ENCODE measurements at regions not wholly inside any gene's neighbourhood (a gene's known extent, or its start where the extent isn't known, plus 50 kb on each side); places are given as distances from the start of the nearest gene placed in this dataset.
"Not testable (repeated sequence)": the region's sequence is repeated elsewhere in the genome, so short reads cannot be mapped to it uniquely, and the experiment has no call there.

DNA sequence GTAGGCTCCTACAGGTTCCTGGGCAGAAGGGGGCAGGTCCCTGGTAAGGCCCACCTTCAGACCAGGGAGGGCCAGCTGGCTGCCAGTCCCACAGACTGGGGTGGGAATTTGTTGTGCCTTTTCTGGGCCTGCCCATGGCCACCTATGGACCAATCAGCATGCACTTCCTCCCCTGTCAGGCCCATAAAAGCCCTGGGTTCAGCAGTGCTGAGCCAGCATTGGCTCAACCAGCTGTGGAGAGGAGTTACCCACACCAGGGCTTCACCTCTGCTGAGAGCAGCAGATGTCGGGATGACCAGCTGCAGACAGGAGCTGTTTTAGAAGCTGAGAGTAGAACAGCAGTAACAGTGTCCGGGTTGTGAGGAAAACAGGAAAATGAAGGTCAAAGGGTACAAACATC is 373.4 kb upstream of the ACO1 start:
- DNase-seq = no peak

DNA sequence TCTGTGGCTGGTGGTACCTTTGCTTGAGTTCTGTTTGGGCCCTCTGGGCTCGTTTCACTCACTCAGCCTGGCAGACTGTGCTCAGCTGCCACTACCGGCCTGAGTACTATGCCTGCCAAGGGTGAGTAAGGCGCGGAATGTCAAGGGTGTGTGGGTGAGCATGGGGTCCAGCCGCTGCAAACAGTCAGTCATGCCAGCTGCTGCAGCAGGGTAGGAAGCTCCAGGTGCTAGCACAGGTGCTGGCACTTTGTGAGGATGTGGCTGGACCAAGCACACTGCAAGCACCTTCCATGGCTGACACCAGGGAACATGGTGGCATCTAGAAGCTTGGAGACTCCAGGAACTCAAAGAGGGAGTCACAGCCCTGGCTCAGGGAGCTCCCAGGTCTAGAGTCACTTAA is 368.6 kb upstream of the ACO1 start:
- DNase-seq = no peak

DNA sequence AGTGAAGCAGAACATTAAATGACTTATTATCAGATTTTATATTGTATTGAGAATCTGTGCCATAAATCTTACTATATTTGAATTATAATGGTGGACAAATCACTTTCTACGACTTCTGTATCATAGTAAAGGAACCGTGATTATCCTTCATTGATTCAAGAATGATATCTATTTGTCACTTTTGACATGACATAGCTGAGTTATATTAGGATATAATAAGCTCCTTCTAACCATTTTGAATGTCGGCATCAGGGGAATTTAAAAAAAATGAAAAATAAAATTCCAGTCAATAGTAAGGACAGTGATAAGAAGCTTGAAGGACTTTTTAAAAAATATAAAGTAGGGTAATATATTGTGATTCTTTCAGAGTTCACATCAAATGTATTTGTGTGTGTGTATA is 338.9 kb upstream of the ACO1 start:
- no peak for DNase-seq

DNA sequence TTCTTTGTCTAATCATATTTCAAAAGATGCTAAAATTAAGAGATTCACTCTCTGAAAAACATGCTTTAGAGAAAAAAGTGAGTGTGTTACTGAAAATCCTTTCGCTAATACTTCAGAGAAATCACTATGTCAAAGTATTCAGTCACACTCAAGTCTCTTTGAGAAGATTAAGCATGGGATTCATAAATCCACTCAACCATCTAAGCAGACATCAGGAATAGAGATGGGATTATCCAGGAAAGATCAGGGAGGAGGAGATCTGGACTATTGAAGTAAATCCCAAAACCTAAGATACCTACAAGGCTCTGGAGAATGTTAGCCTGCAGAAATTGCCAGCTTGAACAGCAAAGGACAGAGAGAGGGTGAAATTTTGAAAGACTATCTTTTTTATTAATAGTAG is 317.2 kb upstream of the ACO1 start:
- DNase-seq = no peak

DNA sequence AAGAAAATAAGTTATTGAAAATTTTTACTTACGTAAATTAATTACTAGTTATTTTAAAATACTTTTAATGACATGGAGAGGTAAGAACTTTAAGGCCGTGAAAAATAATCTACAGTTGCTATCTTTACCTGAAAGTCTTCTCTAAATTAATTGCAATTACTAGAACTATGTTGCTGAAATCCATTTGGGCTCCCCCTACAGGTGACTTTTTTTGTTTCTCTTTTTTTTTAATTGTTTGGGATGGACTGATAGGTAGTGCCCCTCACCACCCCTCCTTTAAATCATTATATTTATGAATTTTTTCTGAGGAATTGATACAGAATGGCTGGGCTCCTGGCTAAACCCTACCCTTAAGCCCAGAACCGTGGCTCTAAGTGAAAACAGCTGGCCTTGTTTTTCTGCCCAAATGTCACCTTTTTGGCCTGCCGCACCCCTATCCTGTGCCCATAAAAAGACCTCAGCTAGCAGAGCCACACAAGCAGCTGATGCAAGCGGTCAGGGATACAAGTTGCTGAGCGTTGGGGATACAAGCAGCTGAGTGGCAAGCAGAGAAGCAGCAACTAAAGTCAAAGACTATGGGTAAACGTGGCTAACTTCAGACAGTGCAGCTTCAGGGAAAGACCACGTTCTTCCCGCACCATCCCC is 315.2 kb upstream of the ACO1 start:
- peak; percentile 27 for DNase-seq

DNA sequence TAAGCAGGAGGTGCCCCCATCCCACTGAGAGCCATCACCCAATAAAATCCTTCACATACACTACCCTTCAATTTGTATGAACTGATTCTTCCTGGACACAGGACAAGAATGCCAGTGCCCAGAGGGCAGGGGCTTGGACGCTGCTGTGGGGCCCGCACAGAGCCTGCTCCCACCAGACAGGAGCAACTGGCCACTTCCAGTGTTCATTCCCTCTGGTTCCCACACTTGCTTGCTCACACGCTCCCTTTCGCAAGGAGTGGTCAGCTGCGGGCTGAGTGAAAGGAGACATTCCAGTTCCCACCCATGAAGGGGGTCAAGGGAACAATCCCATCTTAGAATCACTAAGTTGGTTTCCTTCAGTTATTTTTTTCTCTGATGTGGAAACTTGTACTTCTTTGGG is 314.5 kb upstream of the ACO1 start:
- no peak for DNase-seq

DNA sequence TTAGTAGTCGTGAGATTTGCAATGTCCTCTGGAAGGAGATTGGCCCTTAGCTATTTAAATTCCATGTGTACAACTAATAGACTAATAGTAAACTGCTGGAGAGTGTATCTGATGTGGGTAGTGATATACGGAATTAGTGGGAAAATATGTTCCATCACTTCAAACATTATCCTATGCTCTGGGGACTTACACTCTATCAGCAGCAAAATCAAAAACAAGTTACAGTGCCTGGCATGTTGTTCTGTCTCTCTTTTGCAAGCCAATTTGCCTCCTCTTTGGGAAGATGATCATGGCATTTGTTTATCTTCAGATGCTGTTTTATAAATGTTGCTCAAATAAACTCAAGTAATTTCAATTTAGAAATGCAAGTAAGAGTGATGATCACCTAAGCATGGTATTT is 311.9 kb upstream of the ACO1 start:
- no peak for DNase-seq

DNA sequence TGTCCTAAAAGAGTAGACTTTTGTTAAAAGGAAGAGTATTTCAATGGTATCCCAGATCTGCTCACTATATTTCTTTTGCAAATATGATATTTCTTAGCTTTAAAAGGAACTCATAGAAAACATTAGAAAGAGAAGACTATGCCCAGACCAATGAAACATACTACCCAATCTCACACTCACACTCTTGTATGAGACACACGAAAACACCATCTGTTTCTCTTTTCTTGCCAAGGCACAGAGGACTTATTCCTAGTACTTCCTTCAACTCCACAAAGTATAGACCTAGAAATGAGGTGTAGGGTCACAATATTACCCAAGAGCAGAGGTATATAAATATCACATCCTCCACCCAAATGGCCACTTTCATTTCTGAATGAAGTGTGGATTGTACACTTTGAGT is 292.4 kb upstream of the ACO1 start:
- no peak for DNase-seq

DNA sequence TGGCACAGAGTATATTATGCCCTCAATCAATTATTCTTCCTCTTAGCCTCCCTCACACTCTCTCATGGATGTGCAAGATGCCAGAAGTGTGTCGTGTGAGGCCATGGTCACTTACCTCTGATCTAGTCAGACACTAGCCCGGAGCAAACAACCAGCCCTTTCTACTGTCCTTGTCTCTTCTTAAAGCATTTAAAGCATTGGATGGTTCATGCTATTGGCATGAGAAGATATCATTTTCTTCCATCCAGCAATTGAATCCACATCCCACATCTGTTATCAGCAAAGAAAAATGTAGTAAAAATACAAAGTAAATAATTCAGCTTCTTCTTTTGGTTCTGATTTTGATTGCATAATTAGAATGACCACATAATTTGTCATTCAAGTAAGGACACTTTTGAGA is 267.2 kb upstream of the ACO1 start:
- no peak for DNase-seq

DNA sequence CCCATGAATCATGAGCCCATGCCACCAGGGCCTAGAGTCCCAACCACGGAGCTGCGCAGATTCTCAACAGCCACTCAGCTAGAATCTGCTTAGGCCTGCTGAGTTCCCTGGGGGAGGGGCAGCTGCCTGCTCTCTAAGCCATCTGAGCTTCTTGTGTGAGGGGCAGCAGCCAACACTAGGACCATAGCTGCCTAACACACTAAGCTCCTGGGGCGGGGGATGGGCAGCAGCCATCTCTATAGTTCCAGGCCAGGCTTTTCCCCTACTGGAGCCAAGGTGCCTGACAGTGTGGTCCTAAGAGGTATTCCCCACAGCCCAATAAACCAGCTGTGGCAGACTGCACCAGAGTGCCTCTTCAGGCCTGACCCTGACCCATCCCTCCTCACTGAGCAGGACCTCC is 255.9 kb upstream of the ACO1 start:
- no peak for DNase-seq

DNA sequence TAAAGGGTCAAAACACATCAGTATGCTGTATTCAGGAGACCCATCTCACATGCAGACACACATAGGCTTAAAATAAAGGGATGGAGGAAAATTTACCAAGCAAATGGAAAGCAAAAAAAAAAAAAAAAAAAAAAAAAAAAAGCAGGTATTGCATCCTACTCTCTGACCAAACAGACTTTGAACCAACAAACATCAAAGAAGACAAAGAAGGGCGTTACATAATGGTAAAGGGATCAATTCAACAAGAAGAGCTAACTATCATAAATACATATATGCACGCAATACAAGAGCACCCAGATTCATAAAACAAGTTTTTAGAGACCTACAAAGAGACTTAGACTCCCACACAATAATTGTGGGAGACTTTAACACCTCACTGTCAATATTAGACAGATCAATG is 253.7 kb upstream of the ACO1 start:
- not testable (repeated sequence) for DNase-seq

DNA sequence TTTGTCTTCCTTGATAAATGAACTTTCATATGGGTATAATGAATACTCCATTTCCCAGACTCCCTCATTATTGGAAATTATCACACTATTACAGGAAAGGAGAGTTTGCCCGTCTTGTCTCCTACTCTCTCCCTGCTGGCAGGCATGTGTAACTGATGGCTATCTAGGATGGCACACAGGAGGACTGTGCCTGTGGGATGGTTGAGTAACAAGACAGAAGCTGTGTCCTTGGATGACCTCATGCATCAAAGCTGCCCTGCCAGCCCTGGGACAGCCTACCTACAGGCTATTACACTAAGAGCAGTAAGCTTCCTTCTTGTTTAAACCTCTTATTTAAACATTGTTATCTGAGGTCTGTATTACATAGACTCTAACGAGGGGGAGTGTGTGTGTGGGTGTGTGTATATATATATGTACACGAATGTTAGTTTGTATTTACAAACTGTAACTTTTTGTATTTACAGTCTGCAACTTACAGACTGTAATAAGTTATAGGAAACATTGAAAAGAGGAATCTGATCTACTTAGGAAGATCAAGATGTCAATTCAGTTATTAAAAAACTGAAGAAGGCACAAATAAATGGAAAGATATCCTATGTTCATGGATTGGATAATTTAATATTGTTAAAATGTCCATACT is 247.6 kb upstream of the ACO1 start:
- peak; percentile 2 for DNase-seq

DNA sequence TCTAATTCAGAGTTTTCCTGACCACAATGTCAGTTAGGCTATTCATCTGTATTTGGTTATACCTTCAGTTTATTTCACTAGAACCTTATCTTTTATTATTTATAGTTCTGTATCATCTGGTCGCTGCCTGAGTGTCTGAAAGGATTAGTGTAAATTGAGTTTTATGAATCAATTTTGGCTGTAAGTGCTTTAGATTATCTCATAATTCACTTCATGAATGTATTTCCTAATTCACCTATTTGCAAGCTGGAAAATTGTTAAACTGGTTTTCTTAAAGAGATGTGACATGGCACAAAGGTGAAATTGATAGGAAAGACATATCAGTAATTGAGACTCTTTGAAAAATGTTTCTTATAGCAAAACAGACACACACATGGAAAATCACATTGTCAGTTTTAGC is 242.4 kb upstream of the ACO1 start:
- DNase-seq = no peak

DNA sequence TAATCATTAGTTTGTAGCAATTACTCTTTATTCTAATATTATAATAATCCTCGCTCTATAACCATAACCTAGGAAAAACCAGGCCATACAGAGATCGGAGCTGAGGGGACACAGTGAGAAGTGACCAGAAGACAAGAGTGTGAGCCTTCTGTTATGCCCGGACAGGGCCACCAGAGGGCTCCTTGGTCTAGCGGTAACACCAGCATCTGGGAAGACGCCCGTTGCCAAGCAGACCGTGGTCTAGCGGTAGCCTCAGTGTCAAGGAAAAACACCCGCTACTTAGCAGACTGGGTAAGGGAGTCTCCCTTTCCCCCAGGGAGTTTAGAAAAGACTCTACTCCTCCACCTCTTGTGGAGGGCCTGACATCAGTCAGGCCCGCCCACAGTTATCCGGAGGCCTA is 235.9 kb upstream of the ACO1 start:
- DNase-seq = not testable (repeated sequence)

DNA sequence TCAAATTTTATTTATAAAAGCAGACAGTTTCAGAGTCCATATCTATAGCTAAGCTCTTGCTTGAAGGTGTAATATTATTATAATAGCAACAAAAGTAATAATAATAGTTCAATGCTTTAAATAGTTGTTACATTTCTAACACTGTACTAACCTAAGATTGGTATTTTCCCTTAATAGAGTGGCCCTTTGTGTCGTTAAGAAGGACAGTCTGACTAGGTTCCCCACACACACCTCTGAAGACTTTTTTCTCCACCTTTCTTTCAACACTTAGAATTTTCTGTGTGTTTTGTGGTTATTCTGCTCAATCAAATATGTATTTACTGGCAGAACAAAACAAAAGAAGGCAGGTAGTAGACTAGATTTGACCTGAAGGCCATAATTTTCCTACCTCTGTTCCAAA is 223.2 kb upstream of the ACO1 start:
- DNase-seq = no peak

DNA sequence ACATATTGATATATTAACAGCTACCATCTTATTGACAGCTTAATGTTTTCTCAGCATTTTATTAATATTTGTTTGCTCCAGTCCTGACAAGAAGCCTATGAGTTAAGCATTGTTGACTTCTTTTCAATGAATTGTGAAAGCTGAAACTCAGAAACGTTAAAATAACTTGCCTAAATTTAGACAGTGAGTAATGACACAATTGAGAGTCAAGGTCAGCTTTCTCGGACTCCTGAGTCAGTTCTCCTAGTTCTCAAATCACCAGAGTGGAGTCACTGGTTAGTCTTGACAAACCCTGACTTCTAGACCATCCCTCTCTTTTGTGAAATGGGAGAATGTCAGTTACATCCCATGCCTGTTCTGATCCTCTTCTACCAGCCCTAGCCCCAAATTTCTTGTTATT is 222.7 kb upstream of the ACO1 start:
- no peak for DNase-seq

DNA sequence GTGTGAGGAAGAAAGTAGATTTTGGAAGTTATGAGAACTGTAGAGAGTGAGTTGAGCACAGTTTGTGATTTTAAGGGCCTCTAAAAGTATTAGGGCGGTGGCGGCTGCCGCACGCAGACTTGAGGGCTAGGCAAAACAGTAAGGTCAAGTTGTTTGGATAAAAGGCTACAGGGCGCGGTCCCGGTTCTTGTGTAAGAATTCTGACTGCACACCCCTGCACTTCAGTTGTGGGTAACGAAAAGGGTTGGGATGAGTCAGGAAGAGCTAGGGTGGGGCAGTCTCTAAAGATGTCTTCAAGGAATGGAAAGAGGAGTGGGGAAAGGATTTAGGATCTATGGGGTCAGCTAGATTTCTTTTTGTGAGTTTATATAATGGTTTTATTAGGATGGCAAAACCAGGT is 218.1 kb upstream of the ACO1 start:
- not testable (repeated sequence) for DNase-seq

DNA sequence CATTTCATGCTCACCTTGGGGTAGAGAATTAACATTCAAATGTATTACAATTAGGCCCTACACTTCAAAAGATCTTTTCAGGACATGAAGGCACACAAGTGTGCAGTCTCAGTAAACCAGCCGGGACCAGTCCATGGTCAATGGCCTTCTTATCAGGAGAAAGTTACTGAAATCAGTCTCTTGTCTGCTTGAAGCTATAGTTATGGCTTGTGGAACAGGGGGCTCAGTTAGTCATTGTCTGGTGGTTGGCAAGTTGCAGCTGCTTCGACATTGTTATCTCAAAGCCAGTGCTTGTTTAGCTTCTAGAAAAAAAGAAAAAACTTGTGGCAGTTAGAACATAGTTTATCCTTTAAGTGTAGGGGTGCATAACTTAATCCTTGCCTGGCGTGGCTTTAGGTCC is 213.1 kb upstream of the ACO1 start:
- DNase-seq = peak; percentile 14

DNA sequence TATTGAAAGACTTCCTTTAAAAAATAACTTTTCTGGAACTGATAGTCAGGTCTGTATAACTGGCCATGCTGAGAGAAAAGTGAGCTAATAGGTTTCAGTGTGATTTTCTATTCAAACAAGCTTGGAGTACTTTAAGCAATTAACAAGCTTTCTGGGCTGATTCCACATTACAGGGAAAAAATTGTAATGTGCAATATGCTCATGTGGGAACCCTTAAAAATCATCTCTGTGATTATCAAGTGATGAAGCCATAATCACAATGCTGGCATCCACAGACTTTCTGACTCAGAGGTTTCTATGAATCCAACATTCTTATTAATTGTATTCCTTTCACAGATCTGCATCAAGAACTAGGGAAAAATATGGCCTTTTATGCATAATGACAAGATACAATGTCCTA is 212.2 kb upstream of the ACO1 start:
- no peak for DNase-seq

DNA sequence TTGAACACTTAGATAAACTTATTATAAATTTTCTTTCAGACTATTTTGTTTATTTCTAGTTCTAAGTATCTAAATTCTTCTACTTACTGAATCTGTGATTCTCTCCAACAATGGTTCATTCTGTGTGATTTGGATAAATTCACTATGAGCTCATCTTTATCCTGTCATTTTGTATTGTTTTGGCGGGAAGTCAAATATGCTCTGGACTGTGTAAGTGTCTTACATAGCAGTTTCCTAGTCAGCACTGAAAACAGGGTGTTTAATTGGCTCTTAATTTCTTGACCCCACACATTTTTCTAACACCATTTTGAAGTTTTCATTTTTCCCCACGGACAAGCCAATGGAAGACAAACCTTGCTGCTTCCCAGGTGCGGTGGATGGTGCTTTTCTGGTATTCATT is 207.0 kb upstream of the ACO1 start:
- DNase-seq = no peak

DNA sequence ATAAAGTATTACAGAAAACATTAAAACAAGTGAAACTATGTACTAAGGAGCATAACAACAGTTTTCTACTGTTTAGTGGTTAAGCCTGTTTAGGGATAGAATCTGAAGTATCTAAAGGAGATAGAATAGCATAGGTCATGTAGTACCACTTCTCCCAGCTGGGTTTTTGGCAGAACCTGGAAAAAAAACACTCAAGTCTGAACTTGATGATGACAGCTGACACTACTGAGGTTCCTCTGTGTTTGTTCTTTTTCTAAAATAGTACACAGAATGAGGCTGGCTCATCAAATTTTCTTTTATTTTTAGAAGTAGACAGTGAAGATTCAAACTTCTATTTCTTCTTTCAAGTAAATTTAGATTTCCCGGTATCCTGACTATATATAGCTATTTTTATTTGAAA is 203.8 kb upstream of the ACO1 start:
- no peak for DNase-seq

DNA sequence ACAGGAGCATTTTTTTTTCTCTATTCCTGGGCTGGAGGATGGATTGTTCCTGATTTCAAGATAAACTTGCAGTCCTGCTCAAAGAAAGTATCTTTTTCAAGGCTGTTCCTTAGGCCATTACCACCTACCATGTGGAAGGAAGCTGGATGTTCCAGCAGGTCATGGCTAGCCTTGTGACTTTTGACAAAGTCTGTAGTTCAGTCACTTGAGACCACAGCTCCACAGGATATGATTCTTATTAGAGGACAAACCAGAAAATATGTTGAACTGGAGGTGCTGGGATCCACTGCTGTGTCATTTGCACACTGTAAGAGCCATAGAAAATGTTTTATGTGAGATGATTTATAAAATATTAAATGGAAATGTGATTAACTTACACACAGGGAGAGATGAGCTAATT is 184.2 kb upstream of the ACO1 start:
- peak; percentile 7 for DNase-seq

DNA sequence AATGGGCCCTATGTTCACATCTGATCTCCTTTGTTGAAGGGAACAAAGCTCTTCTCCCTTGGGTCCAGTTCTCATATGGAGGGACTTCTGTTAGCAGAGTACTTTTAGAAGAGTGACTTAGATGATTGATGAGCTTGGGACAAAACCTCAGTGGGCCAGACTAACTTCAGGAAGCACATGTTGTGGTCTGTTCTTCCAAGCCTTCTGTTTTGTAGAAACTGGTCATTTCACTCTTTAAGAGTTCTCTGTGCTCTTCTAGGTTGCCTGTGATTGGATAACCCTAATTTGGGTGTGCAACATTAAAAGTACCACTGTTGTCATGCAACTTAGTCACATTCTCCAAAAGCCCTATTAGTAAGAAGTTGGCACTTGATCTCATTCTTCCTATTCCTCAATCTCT is 183.5 kb upstream of the ACO1 start:
- peak; percentile 78 for DNase-seq

DNA sequence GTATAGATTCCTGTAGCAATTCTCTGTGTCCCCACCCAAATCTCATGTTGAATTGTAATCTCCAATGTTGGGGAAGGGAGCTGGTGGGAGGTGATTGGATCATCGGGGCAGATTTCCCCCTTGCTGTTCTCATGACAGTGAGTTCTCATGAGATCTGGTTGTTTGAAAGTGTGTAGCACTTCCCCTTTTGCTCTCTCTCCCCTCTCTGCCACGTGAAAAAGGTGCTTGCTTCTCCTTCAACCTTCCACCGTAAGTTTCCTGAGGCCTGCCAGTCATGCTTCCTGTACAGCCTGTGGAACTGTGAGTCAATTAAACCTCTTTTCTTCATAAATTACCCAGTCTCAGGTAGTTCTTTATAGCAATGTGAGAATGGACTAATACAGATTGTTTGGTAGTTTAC is 175.3 kb upstream of the ACO1 start:
- DNase-seq = not testable (repeated sequence)

DNA sequence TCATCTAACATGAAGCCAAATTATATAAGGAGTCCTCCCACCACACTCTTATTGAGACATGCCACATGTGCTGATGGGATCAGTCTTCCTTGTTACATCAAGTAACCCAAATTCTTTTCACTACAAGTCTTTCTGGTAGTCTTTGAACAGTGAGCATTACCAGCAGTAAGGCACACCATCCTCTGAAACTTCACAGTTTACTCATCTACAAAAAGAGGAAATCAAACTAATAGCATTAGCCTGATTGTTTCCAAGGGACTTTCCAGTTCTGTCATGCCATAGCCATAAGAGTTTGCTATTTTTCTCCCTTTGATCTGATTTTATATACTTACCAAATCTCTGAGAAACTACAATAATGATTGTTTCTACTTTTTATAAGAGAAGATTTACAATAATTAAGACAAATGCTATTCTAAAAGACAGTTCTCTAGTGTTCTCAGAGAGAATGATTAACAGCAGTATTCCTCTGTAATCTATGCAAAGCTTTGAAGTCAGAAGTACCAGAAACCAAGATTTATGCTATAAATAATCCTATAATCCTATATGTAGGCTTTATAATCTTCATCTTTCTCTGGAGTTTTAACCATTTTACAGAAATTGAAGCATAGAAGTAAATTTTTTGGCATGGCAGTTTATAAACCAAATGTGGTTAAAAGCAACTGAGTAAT is 166.2 kb upstream of the ACO1 start:
- no peak for DNase-seq
